ENCODE measurements at regions not wholly inside any gene's neighbourhood (a gene's known extent, or its start where the extent isn't known, plus 50 kb on each side); places are given as distances from the start of the nearest gene placed in this dataset.

GRCh38 chr19:30857388-30857787 lies 485.2 kb downstream of the ZNF536 start:
- Histone ChIP-seq H3K36me3 (ENCODE audit: control insufficient read depth in 2 of 2, insufficient read depth in 2 of 2, low read length in 2 of 2) (no peaks in the 10 kb centered on the region), H3K4me3 (ENCODE audit: low read length in 2 of 2) (no peak overlapping the region), H3K9me3 (ENCODE audit: control insufficient read depth in 2 of 2, low read length in 2 of 2) (no peaks in the 10 kb centered on the region), H3K27me3 (ENCODE audit: control insufficient read depth in 2 of 2, insufficient read depth in 2 of 2, low read length in 2 of 2) (no peaks in the 10 kb centered on the region), H3K9ac (ENCODE audit: low read depth in 1 of 2, low read length in 2 of 2) (no peak overlapping the region), H3K27ac (ENCODE audit: low read depth in 2 of 2, low read length in 2 of 2) (no peak overlapping the region), H3K4me1 (ENCODE audit: control insufficient read depth in 2 of 2, insufficient read depth in 2 of 2, low read length in 2 of 2) (no peaks in the 10 kb centered on the region)

GRCh38 chr19:30856786-30857185 lies 484.6 kb downstream of the ZNF536 start:
- Histone ChIP-seq H3K9ac (ENCODE audit: low read depth in 1 of 2, low read length in 2 of 2) (no peak overlapping the region), H3K4me3 (ENCODE audit: low read length in 2 of 2) (no peak overlapping the region), H3K36me3 (ENCODE audit: control insufficient read depth in 2 of 2, insufficient read depth in 2 of 2, low read length in 2 of 2) (no peaks in the 10 kb centered on the region), H3K9me3 (ENCODE audit: control insufficient read depth in 2 of 2, low read length in 2 of 2) (no peaks in the 10 kb centered on the region), H3K27ac (ENCODE audit: low read depth in 2 of 2, low read length in 2 of 2) (no peak overlapping the region), H3K4me1 (ENCODE audit: control insufficient read depth in 2 of 2, insufficient read depth in 2 of 2, low read length in 2 of 2) (no peaks in the 10 kb centered on the region), H3K27me3 (ENCODE audit: control insufficient read depth in 2 of 2, insufficient read depth in 2 of 2, low read length in 2 of 2) (no peaks in the 10 kb centered on the region)

- H3K4me1 ChIP-seq (ENCODE audit: control insufficient read depth in 2 of 2, insufficient read depth in 2 of 2, low read length in 2 of 2): no peaks in the 10 kb centered on the region
These were observed 484.2 kb downstream of the ZNF536 start for GRCh38 chr19:30856376-30856775.

GRCh38 chr19:30855442-30855841 lies 483.3 kb downstream of the ZNF536 start:
- no peaks in the 10 kb centered on the region for H3K4me1 ChIP-seq (ENCODE audit: control insufficient read depth in 2 of 2, insufficient read depth in 2 of 2, low read length in 2 of 2)
- H3K9me3 ChIP-seq (ENCODE audit: control insufficient read depth in 2 of 2, low read length in 2 of 2): no peaks in the 10 kb centered on the region
- H3K9ac ChIP-seq (ENCODE audit: low read depth in 1 of 2, low read length in 2 of 2): no peak overlapping the region
- H3K36me3 ChIP-seq (ENCODE audit: control insufficient read depth in 2 of 2, insufficient read depth in 2 of 2, low read length in 2 of 2): no peaks in the 10 kb centered on the region
- no peaks in the 10 kb centered on the region for H3K27me3 ChIP-seq (ENCODE audit: control insufficient read depth in 2 of 2, insufficient read depth in 2 of 2, low read length in 2 of 2)
- H3K4me3 ChIP-seq (ENCODE audit: low read length in 2 of 2): no peak overlapping the region
- no peak overlapping the region for H3K27ac ChIP-seq (ENCODE audit: low read depth in 2 of 2, low read length in 2 of 2)

More at GRCh38 chr19:30856376-30856775, 484.2 kb downstream of the ZNF536 start:
- Histone ChIP-seq H3K27ac (ENCODE audit: low read depth in 2 of 2, low read length in 2 of 2) (no peak overlapping the region), H3K4me3 (ENCODE audit: low read length in 2 of 2) (no peak overlapping the region), H3K9me3 (ENCODE audit: control insufficient read depth in 2 of 2, low read length in 2 of 2) (no peaks in the 10 kb centered on the region), H3K27me3 (ENCODE audit: control insufficient read depth in 2 of 2, insufficient read depth in 2 of 2, low read length in 2 of 2) (no peaks in the 10 kb centered on the region), H3K9ac (ENCODE audit: low read depth in 1 of 2, low read length in 2 of 2) (no peak overlapping the region), H3K36me3 (ENCODE audit: control insufficient read depth in 2 of 2, insufficient read depth in 2 of 2, low read length in 2 of 2) (no peaks in the 10 kb centered on the region)

GRCh38 chr19:30854661-30855060 lies 482.5 kb downstream of the ZNF536 start:
- Histone ChIP-seq H3K4me3 (ENCODE audit: low read length in 2 of 2) (no peak overlapping the region), H3K36me3 (ENCODE audit: control insufficient read depth in 2 of 2, insufficient read depth in 2 of 2, low read length in 2 of 2) (no peaks in the 10 kb centered on the region), H3K9ac (ENCODE audit: low read depth in 1 of 2, low read length in 2 of 2) (no peak overlapping the region), H3K27me3 (ENCODE audit: control insufficient read depth in 2 of 2, insufficient read depth in 2 of 2, low read length in 2 of 2) (no peaks in the 10 kb centered on the region), H3K4me1 (ENCODE audit: control insufficient read depth in 2 of 2, insufficient read depth in 2 of 2, low read length in 2 of 2) (no peaks in the 10 kb centered on the region), H3K27ac (ENCODE audit: low read depth in 2 of 2, low read length in 2 of 2) (no peak overlapping the region), H3K9me3 (ENCODE audit: control insufficient read depth in 2 of 2, low read length in 2 of 2) (no peaks in the 10 kb centered on the region)

- no peak overlapping the region for H3K27ac ChIP-seq (ENCODE audit: low read depth in 2 of 2, low read length in 2 of 2)
- no peak overlapping the region for H3K4me3 ChIP-seq (ENCODE audit: low read length in 2 of 2)
- no peak overlapping the region for H3K9ac ChIP-seq (ENCODE audit: low read depth in 1 of 2, low read length in 2 of 2)
- no peaks in the 10 kb centered on the region for H3K4me1 ChIP-seq (ENCODE audit: control insufficient read depth in 2 of 2, insufficient read depth in 2 of 2, low read length in 2 of 2)
- H3K36me3 ChIP-seq (ENCODE audit: control insufficient read depth in 2 of 2, insufficient read depth in 2 of 2, low read length in 2 of 2): no peaks in the 10 kb centered on the region
- no peaks in the 10 kb centered on the region for H3K9me3 ChIP-seq (ENCODE audit: control insufficient read depth in 2 of 2, low read length in 2 of 2)
- H3K27me3 ChIP-seq (ENCODE audit: control insufficient read depth in 2 of 2, insufficient read depth in 2 of 2, low read length in 2 of 2): no peaks in the 10 kb centered on the region
These were observed 482.0 kb downstream of the ZNF536 start for GRCh38 chr19:30854207-30854606.

GRCh38 chr19:30853036-30853435 lies 480.9 kb downstream of the ZNF536 start:
- no peaks in the 10 kb centered on the region for H3K36me3 ChIP-seq (ENCODE audit: control insufficient read depth in 2 of 2, insufficient read depth in 2 of 2, low read length in 2 of 2)
- no peaks in the 10 kb centered on the region for H3K4me1 ChIP-seq (ENCODE audit: control insufficient read depth in 2 of 2, insufficient read depth in 2 of 2, low read length in 2 of 2)
- H3K9ac ChIP-seq (ENCODE audit: low read depth in 1 of 2, low read length in 2 of 2): no peak overlapping the region
- no peak overlapping the region for H3K4me3 ChIP-seq (ENCODE audit: low read length in 2 of 2)
- H3K27me3 ChIP-seq (ENCODE audit: control insufficient read depth in 2 of 2, insufficient read depth in 2 of 2, low read length in 2 of 2): no peaks in the 10 kb centered on the region
- no peak overlapping the region for H3K27ac ChIP-seq (ENCODE audit: low read depth in 2 of 2, low read length in 2 of 2)
- H3K9me3 ChIP-seq (ENCODE audit: control insufficient read depth in 2 of 2, low read length in 2 of 2): no peaks in the 10 kb centered on the region

GRCh38 chr19:30852168-30852567 lies 480.0 kb downstream of the ZNF536 start:
- Histone ChIP-seq H3K9ac (ENCODE audit: low read depth in 1 of 2, low read length in 2 of 2) (no peak overlapping the region), H3K4me1 (ENCODE audit: control insufficient read depth in 2 of 2, insufficient read depth in 2 of 2, low read length in 2 of 2) (no peaks in the 10 kb centered on the region), H3K27me3 (ENCODE audit: control insufficient read depth in 2 of 2, insufficient read depth in 2 of 2, low read length in 2 of 2) (no peaks in the 10 kb centered on the region), H3K4me3 (ENCODE audit: low read length in 2 of 2) (no peak overlapping the region), H3K27ac (ENCODE audit: low read depth in 2 of 2, low read length in 2 of 2) (no peak overlapping the region), H3K9me3 (ENCODE audit: control insufficient read depth in 2 of 2, low read length in 2 of 2) (no peaks in the 10 kb centered on the region), H3K36me3 (ENCODE audit: control insufficient read depth in 2 of 2, insufficient read depth in 2 of 2, low read length in 2 of 2) (no peaks in the 10 kb centered on the region)

GRCh38 chr19:30851646-30852045 lies 479.5 kb downstream of the ZNF536 start:
- no peak overlapping the region for H3K4me3 ChIP-seq (ENCODE audit: low read length in 2 of 2)
- no peaks in the 10 kb centered on the region for H3K9me3 ChIP-seq (ENCODE audit: control insufficient read depth in 2 of 2, low read length in 2 of 2)
- no peaks in the 10 kb centered on the region for H3K4me1 ChIP-seq (ENCODE audit: control insufficient read depth in 2 of 2, insufficient read depth in 2 of 2, low read length in 2 of 2)
- H3K27ac ChIP-seq (ENCODE audit: low read depth in 2 of 2, low read length in 2 of 2): no peak overlapping the region
- no peaks in the 10 kb centered on the region for H3K27me3 ChIP-seq (ENCODE audit: control insufficient read depth in 2 of 2, insufficient read depth in 2 of 2, low read length in 2 of 2)
- no peaks in the 10 kb centered on the region for H3K36me3 ChIP-seq (ENCODE audit: control insufficient read depth in 2 of 2, insufficient read depth in 2 of 2, low read length in 2 of 2)
- no peak overlapping the region for H3K9ac ChIP-seq (ENCODE audit: low read depth in 1 of 2, low read length in 2 of 2)

- H3K27me3 ChIP-seq (ENCODE audit: control insufficient read depth in 2 of 2, insufficient read depth in 2 of 2, low read length in 2 of 2): no peaks in the 10 kb centered on the region
- H3K9me3 ChIP-seq (ENCODE audit: control insufficient read depth in 2 of 2, low read length in 2 of 2): no peaks in the 10 kb centered on the region
- H3K4me1 ChIP-seq (ENCODE audit: control insufficient read depth in 2 of 2, insufficient read depth in 2 of 2, low read length in 2 of 2): no peaks in the 10 kb centered on the region
- H3K27ac ChIP-seq (ENCODE audit: low read depth in 2 of 2, low read length in 2 of 2): no peak overlapping the region
- no peaks in the 10 kb centered on the region for H3K36me3 ChIP-seq (ENCODE audit: control insufficient read depth in 2 of 2, insufficient read depth in 2 of 2, low read length in 2 of 2)
- no peak overlapping the region for H3K4me3 ChIP-seq (ENCODE audit: low read length in 2 of 2)
- no peak overlapping the region for H3K9ac ChIP-seq (ENCODE audit: low read depth in 1 of 2, low read length in 2 of 2)
These were observed 476.6 kb downstream of the ZNF536 start for GRCh38 chr19:30848636-30849425.

Measured in mucosa of rectum (tissue), 2 donors.